BE2C (cell line): ENCODE measurements at regions not wholly inside any gene's neighbourhood (a gene's known extent, or its start where the extent isn't known, plus 50 kb on each side); places are given as distances from the start of the nearest gene placed in this dataset.
"Not testable (repeated sequence)": the region's sequence is repeated elsewhere in the genome, so short reads cannot be mapped to it uniquely, and the experiment has no call there.

Experiments used
- DNase-seq: peaks from one replicate; pipeline ENCODE4 v3.0.0-alpha.2; 2020
- H3K27me3 ChIP-seq: fragments of 250-450 bp; sonication (Bioruptor Pico); 2 replicates; pipeline ENCODE4 v1.5.1; 2020; ENCODE audit warnings: mild to moderate bottlenecking
- H3K36me3 ChIP-seq: fragments of 250-450 bp; sonication (Bioruptor Pico); 2 replicates; pipeline ENCODE4 v1.5.1; 2020; ENCODE audit warnings: mild to moderate bottlenecking
- H3K4me1 ChIP-seq: fragments of 250-450 bp; sonication (Bioruptor Pico); 2 replicates; pipeline ENCODE4 v1.5.1; 2020
- H3K4me3 ChIP-seq: 2 replicates; pipeline ENCODE4 v1.5.1; 2011; ENCODE audit warnings: low read depth, low read length
- H3K9me3 ChIP-seq: fragments of 250-450 bp; sonication (Bioruptor Pico); 2 replicates; pipeline ENCODE4 v1.5.1; 2020
- CTCF ChIP-seq: IDR thresholded peaks from 2 replicates; pipeline ENCODE4 v1.5.1; 2012; ENCODE audit warnings: mild to moderate bottlenecking, low read depth, low read length

- H3K9me3 ChIP-seq, result no peaks in the 10 kb centered on the region
- no peaks in the 10 kb centered on the region for H3K27me3 ChIP-seq
Observed at GRCh38 chr5:29469581-29469980, 1723.9 kb upstream of the CDH6 start.

GRCh38 chr5:29462241-29462640 lies 1731.2 kb upstream of the CDH6 start:
- no peak for DNase-seq
- H3K4me1 ChIP-seq, result peaks cover 10% of the 10 kb centered on the region
- TF ChIP-seq CTCF, result no peak

More at GRCh38 chr5:29469581-29469980, 1723.9 kb upstream of the CDH6 start:
- DNase-seq, result no peak
- Histone ChIP-seq H3K4me3 (no peak overlapping the region), H3K36me3 (no peaks in the 10 kb centered on the region), H3K4me1 (peaks cover 5% of the 10 kb centered on the region; the same call in 1 of the 2 replicates)
- no peak for TF ChIP-seq CTCF

GRCh38 chr5:29460971-29461559 lies 1732.4 kb upstream of the CDH6 start:
- Histone ChIP-seq H3K36me3 (no peaks in the 10 kb centered on the region), H3K4me3 (no peak overlapping the region), H3K9me3 (no peaks in the 10 kb centered on the region), H3K27me3 (no peaks in the 10 kb centered on the region), H3K4me1 (peaks cover 5% of the 10 kb centered on the region)
- DNase-seq, result no peak
- no peak for TF ChIP-seq CTCF

More at GRCh38 chr5:29462241-29462640, 1731.2 kb upstream of the CDH6 start:
- Histone ChIP-seq H3K4me3 (no peak overlapping the region), H3K9me3 (no peaks in the 10 kb centered on the region), H3K36me3 (no peaks in the 10 kb centered on the region), H3K27me3 (no peaks in the 10 kb centered on the region)

GRCh38 chr5:29451004-29451403 lies 1742.5 kb upstream of the CDH6 start:
- H3K27me3 ChIP-seq, H3K36me3 ChIP-seq, DNase-seq, H3K4me3 ChIP-seq, H3K9me3 ChIP-seq, H3K4me1 ChIP-seq: not testable (repeated sequence)

GRCh38 chr5:29414681-29415080 lies 1778.8 kb upstream of the CDH6 start:
- Histone ChIP-seq H3K4me3 (no peak overlapping the region), H3K36me3 (no peaks in the 10 kb centered on the region), H3K4me1 (no peaks in the 10 kb centered on the region), H3K9me3 (no peaks in the 10 kb centered on the region), H3K27me3 (no peaks in the 10 kb centered on the region)
- no peak for DNase-seq
- no peak for TF ChIP-seq CTCF

- Histone ChIP-seq H3K4me3 (no peak overlapping the region), H3K9me3 (no peaks in the 10 kb centered on the region), H3K36me3 (no peaks in the 10 kb centered on the region), H3K27me3 (no peaks in the 10 kb centered on the region), H3K4me1 (no peaks in the 10 kb centered on the region)
- TF ChIP-seq CTCF, result no peak
- no peak for DNase-seq
Observed at GRCh38 chr5:29412979-29413378, 1780.5 kb upstream of the CDH6 start.
